Lung (tissue), 11 donors: ENCODE measurements at regions not wholly inside any gene's neighbourhood (a gene's known extent, or its start where the extent isn't known, plus 50 kb on each side); places are given as distances from the start of the nearest gene placed in this dataset.

Experiments used
- ATAC-seq: fragments of 200-7000 bp; cut with Tn5 transposase; one replicate; pipeline ENCODE4 v1.9.1; 2020; ENCODE audit warnings: moderate number of reproducible peaks; ENCODE audit not compliant: insufficient read depth, low FRiP score
- DNase-seq, 3 donors: peaks; one replicate each; pipeline ENCODE4 v3.0.0-alpha.2; 2013 to 2017
- H3K27ac ChIP-seq, 2 donors: one replicate each; pipeline ENCODE4 v1.5.1; 2013; ENCODE audit warnings: mild to moderate bottlenecking in 2 of 2, moderate library complexity in 2 of 2, control low read depth in 1 of 2, inconsistent platforms in 1 of 2, low read depth in 1 of 2, low read length in 1 of 2
- H3K27me3 ChIP-seq, 3 donors: one replicate each; pipeline ENCODE4 v1.5.1; 2013; ENCODE audit warnings: low read length in 2 of 3; ENCODE audit not compliant: control insufficient read depth in 3 of 3, insufficient read depth in 3 of 3
- H3K36me3 ChIP-seq, 4 donors: one replicate each; pipeline ENCODE4 v1.5.1; 2013; ENCODE audit warnings: low read length in 4 of 4, mild to moderate bottlenecking in 1 of 4, moderate library complexity in 1 of 4; ENCODE audit not compliant: control insufficient read depth in 4 of 4, insufficient read depth in 4 of 4
- H3K4me1 ChIP-seq, 5 donors: one replicate each; pipeline ENCODE4 v1.5.1; 2013; ENCODE audit warnings: low read length in 5 of 5, mild to moderate bottlenecking in 2 of 5, moderate library complexity in 1 of 5; ENCODE audit not compliant: control insufficient read depth in 5 of 5, insufficient read depth in 5 of 5
- H3K4me3 ChIP-seq: one replicate; pipeline ENCODE4 v1.5.1; 2013; ENCODE audit warnings: mild to moderate bottlenecking, control low read depth, moderate library complexity
- H3K9ac ChIP-seq, 2 donors: one replicate each; pipeline ENCODE4 v1.5.1; 2013; ENCODE audit warnings: low read length in 2 of 2, control low read depth in 1 of 2; ENCODE audit not compliant: insufficient read depth in 1 of 2
- H3K9me3 ChIP-seq, 4 donors: one replicate each; pipeline ENCODE4 v1.5.1; 2013; ENCODE audit warnings: low read length in 3 of 4, mild to moderate bottlenecking in 1 of 4, moderate library complexity in 1 of 4; ENCODE audit not compliant: control insufficient read depth in 4 of 4, insufficient read depth in 3 of 4
- WGBS, 2 donors: extraction: QIAGEN DNeasy Blood & Tissue Kit; methylation state at CpG; one replicate each; pipeline ENCODE4 v1.1.7; 2013; 5-methylcytosine and 5-hydroxymethylcytosine counted together
- TF ChIP-seq, protein P1 (sequence below): IDR thresholded peaks from 2 replicates; pipeline ENCODE4 v1.5.1; 2012; ENCODE audit warnings: mild to moderate bottlenecking; ENCODE audit errors: control extremely low read depth, extremely low read depth
- donor health status: control.
- donor health status: control.
- donor health status: Bipolar disorder and iron deficiency.
- donor health status: healthy.
- donor health status: DM: yes; HTN: yes; CAD: no.

DNA sequence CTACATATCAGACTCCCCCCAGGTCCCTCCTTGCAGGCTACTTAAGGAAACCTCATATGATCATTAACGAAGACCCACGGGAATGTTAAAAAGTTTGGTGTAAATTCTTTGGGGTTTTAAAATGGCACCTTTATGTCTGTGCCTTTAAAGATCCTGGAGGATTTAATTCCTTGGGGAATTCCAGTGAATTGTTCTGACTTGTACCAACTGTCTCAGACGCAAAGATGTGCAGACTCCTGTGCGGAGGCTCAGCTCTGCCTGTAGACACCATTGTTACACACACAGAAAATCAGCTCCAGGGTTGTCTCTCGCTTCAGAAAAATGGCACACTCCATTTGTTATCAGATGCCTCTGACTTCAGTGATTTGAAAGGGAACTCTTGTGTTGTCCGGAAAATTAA lies 414.4 kb upstream of the CFAP20DC start:
- WGBS, 2 donors: 94 to 96% methylated on average over 6 of the region's 6 CpGs
- Histone ChIP-seq H3K4me1 (no peaks in the 10 kb centered on the region), H3K9ac (no peak overlapping the region), H3K27me3 (no peaks in the 10 kb centered on the region), H3K27ac (no peak overlapping the region), H3K4me3 (no peak overlapping the region), H3K9me3 (peaks cover 0 to 4% (median 0%) of the 10 kb centered on the region in 4 donors), H3K36me3 (no peaks in the 10 kb centered on the region)
- ATAC-seq: no peak
- DNase-seq: no peak
- TF ChIP-seq, protein P1, sequence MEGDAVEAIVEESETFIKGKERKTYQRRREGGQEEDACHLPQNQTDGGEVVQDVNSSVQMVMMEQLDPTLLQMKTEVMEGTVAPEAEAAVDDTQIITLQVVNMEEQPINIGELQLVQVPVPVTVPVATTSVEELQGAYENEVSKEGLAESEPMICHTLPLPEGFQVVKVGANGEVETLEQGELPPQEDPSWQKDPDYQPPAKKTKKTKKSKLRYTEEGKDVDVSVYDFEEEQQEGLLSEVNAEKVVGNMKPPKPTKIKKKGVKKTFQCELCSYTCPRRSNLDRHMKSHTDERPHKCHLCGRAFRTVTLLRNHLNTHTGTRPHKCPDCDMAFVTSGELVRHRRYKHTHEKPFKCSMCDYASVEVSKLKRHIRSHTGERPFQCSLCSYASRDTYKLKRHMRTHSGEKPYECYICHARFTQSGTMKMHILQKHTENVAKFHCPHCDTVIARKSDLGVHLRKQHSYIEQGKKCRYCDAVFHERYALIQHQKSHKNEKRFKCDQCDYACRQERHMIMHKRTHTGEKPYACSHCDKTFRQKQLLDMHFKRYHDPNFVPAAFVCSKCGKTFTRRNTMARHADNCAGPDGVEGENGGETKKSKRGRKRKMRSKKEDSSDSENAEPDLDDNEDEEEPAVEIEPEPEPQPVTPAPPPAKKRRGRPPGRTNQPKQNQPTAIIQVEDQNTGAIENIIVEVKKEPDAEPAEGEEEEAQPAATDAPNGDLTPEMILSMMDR: no peak

DNA sequence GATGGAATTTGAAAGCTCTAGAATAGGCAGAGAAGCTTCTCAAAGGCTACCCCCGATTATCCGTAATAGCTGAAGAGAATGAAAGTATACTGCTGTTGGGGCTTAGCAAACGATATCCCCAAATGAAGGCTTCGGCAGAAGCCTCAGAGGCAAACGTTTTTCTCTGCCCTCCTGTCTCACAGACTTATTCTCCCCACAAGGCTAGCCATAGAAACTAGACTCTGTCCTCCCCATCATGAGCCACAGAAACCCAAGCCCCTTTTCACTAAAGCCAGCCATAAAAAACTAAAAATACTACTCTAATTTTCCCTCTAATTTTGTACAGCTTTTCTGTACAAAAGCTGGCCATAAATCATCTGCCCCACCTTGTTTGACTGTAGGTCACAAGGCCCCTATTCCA lies 413.4 kb upstream of the CFAP20DC start:
- TF ChIP-seq, protein P1: no peak
- ATAC-seq (no peak), DNase-seq (no peak)
- WGBS, 2 donors: 85 to 90% methylated on average over 5 of the region's 5 CpGs
- Histone ChIP-seq H3K27me3 (no peaks in the 10 kb centered on the region), H3K4me3 (no peak overlapping the region), H3K9ac (no peak overlapping the region), H3K4me1 (no peaks in the 10 kb centered on the region), H3K27ac (no peak overlapping the region), H3K36me3 (no peaks in the 10 kb centered on the region), H3K9me3 (peaks cover 0 to 4% (median 0%) of the 10 kb centered on the region in 4 donors)

DNA sequence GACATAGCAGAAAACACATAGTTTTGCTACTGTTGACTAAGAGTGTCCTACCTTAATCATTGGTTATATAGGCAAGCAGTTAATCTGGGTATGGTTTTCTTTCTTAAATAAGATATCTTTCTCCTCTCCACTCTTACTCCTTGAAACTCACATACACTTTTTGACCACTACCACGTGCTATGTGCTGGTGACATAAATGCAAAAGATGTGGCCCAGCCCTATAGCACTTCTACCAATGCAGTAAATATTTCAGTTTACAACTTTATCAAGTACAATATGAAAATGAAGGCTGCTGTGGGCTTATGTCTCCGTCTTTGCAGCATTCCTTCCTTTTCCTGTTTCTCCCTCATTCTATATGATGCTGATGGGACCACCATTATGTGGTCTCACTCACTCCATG lies 410.2 kb upstream of the CFAP20DC start:
- no peak for DNase-seq
- no peaks in the 10 kb centered on the region for H3K27me3 ChIP-seq
- ATAC-seq: no peak
- no peak overlapping the region for H3K27ac ChIP-seq
- H3K9me3 ChIP-seq: peaks cover 0 to 2% (median 0%) of the 10 kb centered on the region in 4 donors
- no peak overlapping the region for H3K9ac ChIP-seq
- no peak overlapping the region for H3K4me3 ChIP-seq
- H3K4me1 ChIP-seq: no peaks in the 10 kb centered on the region
- TF ChIP-seq, protein P1: no peak
- no peaks in the 10 kb centered on the region for H3K36me3 ChIP-seq
- WGBS, 2 donors: 86 to 98% methylated on average over 2 of the region's 2 CpGs

DNA sequence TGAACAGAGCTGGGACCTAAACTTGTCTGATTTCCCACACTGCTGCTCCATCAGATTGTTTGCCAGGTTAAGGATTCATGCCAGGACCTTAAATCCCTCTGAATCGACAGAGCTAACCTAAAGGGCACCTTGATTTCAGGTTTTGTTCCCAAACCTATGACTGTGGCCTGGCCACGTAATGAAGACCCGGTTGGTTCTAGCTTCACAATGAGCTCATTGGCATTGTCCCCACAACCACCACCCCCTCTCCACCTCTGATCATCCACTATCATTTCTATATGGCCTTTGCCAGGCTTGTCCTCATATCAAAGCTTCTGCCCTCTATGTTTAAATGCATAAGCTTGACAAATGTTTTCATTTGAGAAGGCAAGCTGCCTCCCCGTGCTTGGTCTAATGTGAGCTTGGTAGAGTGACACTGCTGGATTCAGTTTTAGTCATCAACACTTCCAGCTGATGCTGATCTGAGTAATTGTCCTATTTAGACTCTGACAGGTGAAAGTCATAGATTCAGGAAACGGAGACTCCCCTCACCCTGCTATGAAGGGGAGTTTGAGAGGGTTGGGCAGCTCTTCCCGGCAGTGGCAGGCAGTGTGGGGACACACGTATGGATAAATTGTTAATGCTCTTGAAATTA lies 407.1 kb upstream of the CFAP20DC start:
- ATAC-seq (no peak), DNase-seq (no peak)
- no peaks in the 10 kb centered on the region for H3K27me3 ChIP-seq
- no peaks in the 10 kb centered on the region for H3K4me1 ChIP-seq
- no peak overlapping the region for H3K9ac ChIP-seq
- H3K4me3 ChIP-seq: no peak overlapping the region
- H3K9me3 ChIP-seq: no peaks in the 10 kb centered on the region
- no peak overlapping the region for H3K27ac ChIP-seq
- 88 to 90% methylated on average over 7 of the region's 7 CpGs for WGBS, 2 donors
- TF ChIP-seq, protein P1: no peak
- no peaks in the 10 kb centered on the region for H3K36me3 ChIP-seq
